ENCODE measurements at regions not wholly inside any gene's neighbourhood (a gene's known extent, or its start where the extent isn't known, plus 50 kb on each side); places are given as distances from the start of the nearest gene placed in this dataset.

GRCh38 chr17:70655176-70655958, 486.0 kb downstream of the KCNJ2 start:
- Histone ChIP-seq H3K27ac (no peak overlapping the region), H3K9me3 (no peaks in the 10 kb centered on the region), H3K4me3 (no peak overlapping the region), H3K36me3 (no peaks in the 10 kb centered on the region), H3K4me1 (peaks cover 0 to 2% (median 0%) of the 10 kb centered on the region in 9 donors), H3K27me3 (peaks cover 0 to 9% (median 0%) of the 10 kb centered on the region in 7 donors)
- no peak for TF ChIP-seq CTCF (IDR thresholded peaks at IDR 0.05)
- 88 to 96% methylated on average over 2 of the region's 2 CpGs for WGBS, 2 donors
- no peak for DNase-seq
- intact Hi-C loops (cut with DNase I), result no loop called here
- ATAC-seq, result no peak

GRCh38 chr17:70658317-70658716, 489.0 kb downstream of the KCNJ2 start:
- H3K4me1 ChIP-seq, result peaks cover 0 to 5% (median 0%) of the 10 kb centered on the region in 9 donors
- H3K27me3 ChIP-seq, result no peaks in the 10 kb centered on the region
- no peak overlapping the region for H3K27ac ChIP-seq
- no peak for DNase-seq
- H3K36me3 ChIP-seq, result no peaks in the 10 kb centered on the region
- no peaks in the 10 kb centered on the region for H3K9me3 ChIP-seq
- no peak for ATAC-seq
- no peak overlapping the region for H3K4me3 ChIP-seq
- WGBS, 2 donors, result 85 to 88% methylated on average over 3 of the region's 3 CpGs
- TF ChIP-seq CTCF (IDR thresholded peaks at IDR 0.05), result no peak
- intact Hi-C loops (cut with DNase I), result no loop called here

GRCh38 chr17:70658840-70659239, 489.5 kb downstream of the KCNJ2 start:
- Histone ChIP-seq H3K36me3 (no peaks in the 10 kb centered on the region), H3K27me3 (no peaks in the 10 kb centered on the region), H3K4me3 (no peak overlapping the region), H3K9me3 (no peaks in the 10 kb centered on the region), H3K27ac (no peak overlapping the region), H3K4me1 (peaks cover 0 to 5% (median 0%) of the 10 kb centered on the region in 9 donors)
- 75 to 83% methylated on average over 2 of the region's 2 CpGs for WGBS, 2 donors
- intact Hi-C loops (cut with DNase I), result no loop called here
- no peak for TF ChIP-seq CTCF (IDR thresholded peaks at IDR 0.05)
- ATAC-seq (no peak), DNase-seq (no peak)

GRCh38 chr17:70661342-70662222, 492.2 kb downstream of the KCNJ2 start:
- WGBS, 2 donors, result 74 to 80% methylated on average over 10 of the region's 10 CpGs
- H3K36me3 ChIP-seq, result no peaks in the 10 kb centered on the region
- TF ChIP-seq CTCF (IDR thresholded peaks at IDR 0.05), result no peak
- ATAC-seq (no peak), DNase-seq (no peak)
- no peak overlapping the region for H3K4me3 ChIP-seq
- intact Hi-C loops (cut with DNase I), result no loop called here
- no peaks in the 10 kb centered on the region for H3K9me3 ChIP-seq
- H3K27ac ChIP-seq, result no peak overlapping the region
- H3K27me3 ChIP-seq, result no peaks in the 10 kb centered on the region
- peaks cover 0 to 5% (median 0%) of the 10 kb centered on the region in 9 donors for H3K4me1 ChIP-seq
